ENCODE measurements at regions not wholly inside any gene's neighbourhood (a gene's known extent, or its start where the extent isn't known, plus 50 kb on each side); places are given as distances from the start of the nearest gene placed in this dataset.

GRCh38 chr4:89502581-89502980, 195.0 kb upstream of the GPRIN3 start:
- TF ChIP-seq POLR2A (IDR thresholded peaks at IDR 0.05) (no peak), CTCF (IDR thresholded peaks at IDR 0.05) (no peak), POLR2AphosphoS5 (IDR thresholded peaks at IDR 0.05) (no peak)

All from transverse colon (tissue), 4 donors.